BLaER1 treated with 17β-estradiol and CSF1 and Interleukin-3, amounts not matched to agents 10 nM and 100 nM (cell line): ENCODE measurements at regions not wholly inside any gene's neighbourhood (a gene's known extent, or its start where the extent isn't known, plus 50 kb on each side); places are given as distances from the start of the nearest gene placed in this dataset.
"Not testable (repeated sequence)": the region's sequence is repeated elsewhere in the genome, so short reads cannot be mapped to it uniquely, and the experiment has no call there.

ENCODE experiments used
- H3K27ac ChIP-seq, 11 experiments: shearing (Covaris generic); formaldehyde crosslinking; 2 replicates each; pipeline ENCODE4 v1.8.1; 2022
- H3K27me3 ChIP-seq, 11 experiments: shearing (Covaris generic); formaldehyde crosslinking; 2 replicates each; pipeline ENCODE4 v1.8.1; 2022
- H3K36me3 ChIP-seq, 11 experiments: shearing (Covaris generic); formaldehyde crosslinking; 2 replicates each; pipeline ENCODE4 v1.8.1; 2022
- H3K4me1 ChIP-seq, 10 experiments: shearing (Covaris generic); formaldehyde crosslinking; 2 replicates each; pipeline ENCODE4 v1.8.1; 2022
- H3K4me2 ChIP-seq, 11 experiments: shearing (Covaris generic); formaldehyde crosslinking; 2 replicates each; pipeline ENCODE4 v1.8.1; 2022
- H3K4me3 ChIP-seq, 10 experiments: shearing (Covaris generic); formaldehyde crosslinking; 2 replicates each; pipeline ENCODE4 v1.8.1; 2022
- H3K9ac ChIP-seq, 11 experiments: shearing (Covaris generic); formaldehyde crosslinking; 2 replicates each; pipeline ENCODE4 v1.8.1; 2022
- H3K9me3 ChIP-seq, 11 experiments: shearing (Covaris generic); formaldehyde crosslinking; replicated peaks in 1 of 11; 2 replicates each; pipeline ENCODE4 v1.8.1; 2022
- H4K20me1 ChIP-seq, 11 experiments: shearing (Covaris generic); formaldehyde crosslinking; 2 replicates each; pipeline ENCODE4 v1.8.1; 2022
- Cebpa-rat ChIP-seq, 11 experiments: shearing (Covaris generic); IDR thresholded peaks; 2 replicates each; pipeline ENCODE4 v1.8.1; 2022

- H3K36me3 ChIP-seq = no peaks in the 10 kb centered on the region
- H3K9me3 ChIP-seq = peaks cover 0 to 4% (median 0%) of the 10 kb centered on the region in 11 experiments; a peak in 2 of 22 replicates
- no peaks in the 10 kb centered on the region for H4K20me1 ChIP-seq
- no peak for TF ChIP-seq Cebpa-rat (IDR thresholded peaks at IDR 0.05)
- no peak overlapping the region for H3K27ac ChIP-seq
- no peaks in the 10 kb centered on the region for H3K4me1 ChIP-seq
- no peak overlapping the region for H3K4me3 ChIP-seq
- H3K27me3 ChIP-seq = no peaks in the 10 kb centered on the region
- H3K4me2 ChIP-seq = no peak overlapping the region
- no peak overlapping the region for H3K9ac ChIP-seq
These were observed 425.4 kb downstream of the NYAP2 start for GRCh38 chr2:225824748-225825449.

DNA sequence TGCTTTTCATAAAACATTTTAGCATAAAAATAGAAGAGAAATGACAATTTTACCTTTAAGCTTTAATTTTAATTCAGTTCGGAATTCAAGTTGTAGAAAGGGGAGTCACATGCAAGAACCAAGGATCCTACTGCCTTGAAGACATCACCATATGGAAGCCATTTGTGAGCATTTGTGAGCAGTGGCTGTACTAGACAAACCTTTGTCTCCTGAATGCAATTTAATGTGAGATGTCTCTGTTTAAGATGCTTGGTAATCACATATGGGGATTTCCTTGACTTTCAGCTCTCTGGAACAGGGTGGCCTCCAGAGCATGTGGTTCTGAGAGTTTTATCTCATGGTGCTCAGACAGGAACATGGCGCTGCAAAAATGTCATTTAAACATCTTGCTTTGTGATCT lies 421.8 kb downstream of the NYAP2 start:
- no peak overlapping the region for H3K9ac ChIP-seq
- H4K20me1 ChIP-seq = no peaks in the 10 kb centered on the region
- H3K4me3 ChIP-seq = no peak overlapping the region
- no peaks in the 10 kb centered on the region for H3K27me3 ChIP-seq
- TF ChIP-seq Cebpa-rat (IDR thresholded peaks at IDR 0.05) = no peak
- H3K4me1 ChIP-seq = no peaks in the 10 kb centered on the region
- H3K4me2 ChIP-seq = no peak overlapping the region
- H3K36me3 ChIP-seq = no peaks in the 10 kb centered on the region
- no peak overlapping the region for H3K27ac ChIP-seq
- peaks cover 0 to 1% (median 0%) of the 10 kb centered on the region in 11 experiments; a peak in 1 of 22 replicates for H3K9me3 ChIP-seq

GRCh38 chr2:225820826-225821225 lies 421.3 kb downstream of the NYAP2 start:
- no peak overlapping the region for H3K4me2 ChIP-seq
- H3K4me1 ChIP-seq = no peaks in the 10 kb centered on the region

GRCh38 chr2:225814554-225814953 lies 415.0 kb downstream of the NYAP2 start:
- Histone ChIP-seq H3K4me2 (no peak overlapping the region), H3K27me3 (no peaks in the 10 kb centered on the region), H3K9ac (no peak overlapping the region), H3K9me3 (no peaks in the 10 kb centered on the region), H3K27ac (no peak overlapping the region), H3K4me1 (no peaks in the 10 kb centered on the region), H3K36me3 (no peaks in the 10 kb centered on the region), H4K20me1 (no peaks in the 10 kb centered on the region), H3K4me3 (no peak overlapping the region)
- no peak for TF ChIP-seq Cebpa-rat (IDR thresholded peaks at IDR 0.05)

More at GRCh38 chr2:225820826-225821225, 421.3 kb downstream of the NYAP2 start:
- no peak for TF ChIP-seq Cebpa-rat (IDR thresholded peaks at IDR 0.05)
- Histone ChIP-seq H3K36me3 (no peaks in the 10 kb centered on the region), H4K20me1 (no peaks in the 10 kb centered on the region), H3K27me3 (no peaks in the 10 kb centered on the region), H3K4me3 (no peak overlapping the region), H3K9ac (no peak overlapping the region), H3K9me3 (no peaks in the 10 kb centered on the region; a peak in 1 of 22 replicates), H3K27ac (no peak overlapping the region)

DNA sequence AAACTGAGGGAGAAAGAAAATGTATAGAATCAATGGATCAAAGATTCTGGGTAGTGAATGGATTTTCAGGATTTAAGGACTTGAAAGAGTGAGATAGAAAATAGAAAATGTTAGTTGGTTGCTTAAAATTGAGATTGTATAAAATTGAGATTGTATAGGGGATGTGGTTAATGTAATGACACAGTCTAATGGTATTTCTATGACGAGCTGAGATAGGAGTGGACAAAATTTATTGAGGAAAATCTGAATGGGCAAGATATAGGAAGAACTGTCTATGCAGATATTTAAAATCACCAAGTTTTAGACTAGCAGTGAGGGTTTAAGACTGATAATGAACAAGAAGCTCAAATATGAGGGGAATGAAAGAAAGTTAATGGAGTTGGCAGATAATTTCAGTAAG lies 406.6 kb downstream of the NYAP2 start:
- H3K4me1 ChIP-seq = no peaks in the 10 kb centered on the region
- H3K27ac ChIP-seq = no peak overlapping the region
- no peak for TF ChIP-seq Cebpa-rat (IDR thresholded peaks at IDR 0.05)
- no peak overlapping the region for H3K9ac ChIP-seq
- H3K4me2 ChIP-seq = no peak overlapping the region
- no peaks in the 10 kb centered on the region for H3K27me3 ChIP-seq
- no peak overlapping the region for H3K4me3 ChIP-seq
- no peaks in the 10 kb centered on the region for H3K9me3 ChIP-seq
- H4K20me1 ChIP-seq = no peaks in the 10 kb centered on the region
- H3K36me3 ChIP-seq = no peaks in the 10 kb centered on the region

DNA sequence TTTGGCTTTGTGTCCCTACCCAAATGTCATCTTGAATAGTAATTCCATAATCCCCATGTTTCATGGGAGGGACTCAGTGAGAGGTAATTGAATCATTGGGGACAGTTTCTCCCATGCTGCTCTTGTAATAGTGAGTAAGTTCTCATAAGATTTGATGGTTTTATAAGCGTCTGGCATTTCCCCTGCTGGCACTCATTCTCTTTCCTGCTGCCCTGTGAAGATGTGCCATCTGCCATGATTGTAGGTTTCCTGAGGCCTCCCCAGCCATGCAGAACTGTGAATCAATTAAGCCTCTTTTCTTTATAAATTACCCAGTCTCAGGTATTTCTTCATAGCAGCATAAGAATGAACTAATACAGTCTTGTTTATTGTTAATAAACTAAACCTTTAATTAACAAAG lies 402.6 kb downstream of the NYAP2 start:
- not testable (repeated sequence) for H3K27ac ChIP-seq, H3K4me2 ChIP-seq, H3K4me3 ChIP-seq, H3K36me3 ChIP-seq, H3K27me3 ChIP-seq, H3K9ac ChIP-seq, H4K20me1 ChIP-seq, H3K4me1 ChIP-seq, H3K9me3 ChIP-seq

DNA sequence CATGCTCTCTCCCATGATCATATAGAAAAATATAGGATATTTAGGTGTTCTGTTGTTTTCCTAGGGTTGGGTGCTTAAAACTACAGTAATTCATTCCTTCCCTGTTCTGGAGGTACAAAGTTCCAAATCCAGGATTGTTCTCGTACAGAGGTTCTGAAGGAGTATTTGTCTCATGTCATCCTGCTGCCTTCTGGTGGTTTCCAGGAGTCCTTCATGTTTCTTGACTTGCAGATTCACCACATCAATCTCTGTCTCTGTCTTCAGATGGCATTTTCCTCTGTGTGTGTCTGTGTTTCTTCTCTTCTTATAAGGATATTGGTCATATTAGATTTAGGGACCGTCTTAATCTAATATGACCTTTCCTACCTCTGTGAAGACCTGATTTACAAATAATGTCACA lies 397.9 kb downstream of the NYAP2 start:
- Histone ChIP-seq H3K27me3 (no peaks in the 10 kb centered on the region), H3K9me3 (no peaks in the 10 kb centered on the region), H3K36me3 (no peaks in the 10 kb centered on the region), H4K20me1 (no peaks in the 10 kb centered on the region), H3K4me1 (no peaks in the 10 kb centered on the region), H3K4me2 (no peak overlapping the region), H3K9ac (no peak overlapping the region), H3K4me3 (no peak overlapping the region), H3K27ac (no peak overlapping the region)
- no peak for TF ChIP-seq Cebpa-rat (IDR thresholded peaks at IDR 0.05)

DNA sequence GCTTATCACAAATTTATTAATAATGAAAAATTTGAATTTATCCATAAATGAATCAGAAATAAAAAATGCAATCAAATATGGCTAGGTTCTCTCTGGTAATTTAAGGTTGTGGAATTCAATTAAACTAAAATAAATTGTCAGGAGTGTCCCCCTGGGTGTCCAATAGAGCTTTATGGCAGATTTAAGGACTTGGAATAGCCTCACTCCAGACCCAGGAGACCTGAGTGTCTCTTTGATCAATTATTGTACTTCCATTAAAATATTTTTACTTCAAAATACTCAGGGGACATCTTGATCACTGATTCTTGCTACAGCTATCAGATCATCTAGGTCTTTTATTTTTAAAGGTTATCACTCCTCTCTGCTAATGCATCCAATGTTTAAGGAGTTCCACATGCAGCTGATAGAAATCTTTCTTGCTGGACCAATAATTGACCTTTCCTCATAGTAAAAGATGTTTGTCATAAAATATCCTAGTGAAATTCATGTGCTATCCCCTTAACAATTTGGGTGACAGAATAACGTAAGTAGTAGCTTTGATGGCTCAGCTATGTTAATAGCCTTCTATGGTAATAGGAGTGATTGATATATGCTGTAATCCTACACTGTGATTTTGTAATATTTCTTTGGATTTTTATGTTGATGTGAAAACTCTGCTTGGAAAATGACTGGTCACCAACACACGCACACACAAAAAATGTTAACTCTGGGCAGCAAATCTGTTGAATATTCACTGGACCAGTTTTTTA lies 395.3 kb downstream of the NYAP2 start:
- no peak overlapping the region for H3K9ac ChIP-seq
- H3K4me1 ChIP-seq = no peaks in the 10 kb centered on the region
- no peaks in the 10 kb centered on the region for H3K27me3 ChIP-seq
- TF ChIP-seq Cebpa-rat (IDR thresholded peaks at IDR 0.05) = no peak
- no peak overlapping the region for H3K4me2 ChIP-seq
- no peak overlapping the region for H3K4me3 ChIP-seq
- H4K20me1 ChIP-seq = no peaks in the 10 kb centered on the region
- no peaks in the 10 kb centered on the region for H3K9me3 ChIP-seq
- H3K27ac ChIP-seq = no peak overlapping the region
- no peaks in the 10 kb centered on the region for H3K36me3 ChIP-seq

GRCh38 chr2:225793736-225794550 lies 394.4 kb downstream of the NYAP2 start:
- Histone ChIP-seq H4K20me1 (no peaks in the 10 kb centered on the region), H3K9ac (no peak overlapping the region), H3K4me2 (no peak overlapping the region)

More at GRCh38 chr2:225793736-225794550, 394.4 kb downstream of the NYAP2 start:
- no peaks in the 10 kb centered on the region for H3K4me1 ChIP-seq
- TF ChIP-seq Cebpa-rat (IDR thresholded peaks at IDR 0.05) = no peak
- no peaks in the 10 kb centered on the region for H3K36me3 ChIP-seq
- H3K27ac ChIP-seq = no peak overlapping the region
- H3K4me3 ChIP-seq = no peak overlapping the region
- no peaks in the 10 kb centered on the region for H3K27me3 ChIP-seq
- no peaks in the 10 kb centered on the region for H3K9me3 ChIP-seq
